CD4-positive, alpha-beta T cell (primary cell): ENCODE measurements at regions not wholly inside any gene's neighbourhood (a gene's known extent, or its start where the extent isn't known, plus 50 kb on each side); places are given as distances from the start of the nearest gene placed in this dataset.

ENCODE experiments used
- ATAC-seq: fragments of 200-7000 bp; cut with Tn5 transposase; one replicate; pipeline ENCODE4 v1.10.0; 2022; ENCODE audit warnings: mild to moderate bottlenecking; ENCODE audit not compliant: poor library complexity
- CTCF ChIA-PET: fragments of 350-600 bp; sonication (Branson Sonifier 250); formaldehyde crosslinking; loops from one replicate; lab custom pipeline; 2021; ENCODE audit warnings: antibody characterized with exemption, inconsistent platforms; lab: Charles Lee
- POLR2A ChIA-PET: fragments of 350-600 bp; sonication (Branson Sonifier 250); formaldehyde crosslinking; loops from one replicate; lab custom pipeline; 2021; ENCODE audit warnings: antibody characterized with exemption, inconsistent platforms; lab: Charles Lee
- DNase-seq, 14 experiments: peaks; one replicate each; pipeline ENCODE4 v3.0.0-alpha.2; 2013 to 2020; ENCODE audit warnings: mixed read lengths in 2 of 14
- H3K27ac ChIP-seq, 2 donors: one replicate each; pipeline versions ENCODE4 v1.5.1 to v1.7.0; 2013; ENCODE audit warnings: low read length in 2 of 2, low read depth in 1 of 2, mild to moderate bottlenecking in 1 of 2
- H3K27me3 ChIP-seq, 2 experiments: 1 replicate in 1 of 2; 2 replicates in 1 of 2; pipeline versions ENCODE4 v1.6.1 to v1.7.0; 2013; ENCODE audit warnings: low read length in 2 of 2, control low read depth in 1 of 2, mild to moderate bottlenecking in 1 of 2, moderate library complexity in 1 of 2; ENCODE audit not compliant: insufficient read depth in 2 of 2, control insufficient read depth in 1 of 2
- H3K36me3 ChIP-seq: one replicate; pipeline ENCODE4 v1.6.1; 2013; ENCODE audit warnings: low read length, control low read depth; ENCODE audit not compliant: insufficient read depth
- H3K4me1 ChIP-seq: one replicate; pipeline ENCODE4 v1.6.1; 2013; ENCODE audit warnings: low read length, control low read depth; ENCODE audit not compliant: insufficient read depth
- H3K4me3 ChIP-seq: one replicate; pipeline ENCODE4 v1.5.1; 2013; ENCODE audit warnings: mild to moderate bottlenecking, low read length, moderate library complexity
- H3K9me3 ChIP-seq, 2 experiments: 1 replicate in 1 of 2; 2 replicates in 1 of 2; pipeline versions ENCODE4 v1.6.1 to v1.7.0; 2013; ENCODE audit warnings: low read length in 2 of 2, mild to moderate bottlenecking in 2 of 2, control low read depth in 1 of 2, moderate library complexity in 1 of 2; ENCODE audit not compliant: control insufficient read depth in 1 of 2, insufficient read depth in 1 of 2
- H3K27ac Mint-ChIP-seq: one replicate; pipeline ENCODE4 v1.8.0; 2020; ENCODE audit warnings: mixed read lengths
- H3K27me3 Mint-ChIP-seq: one replicate; pipeline ENCODE4 v1.8.0; 2021; ENCODE audit warnings: mixed read lengths
- H3K36me3 Mint-ChIP-seq: one replicate; pipeline ENCODE4 v1.8.0; 2021; ENCODE audit warnings: low read depth, mixed read lengths
- H3K4me1 Mint-ChIP-seq: one replicate; pipeline ENCODE4 v1.8.0; 2021; ENCODE audit warnings: low read depth, mixed read lengths
- H3K4me3 Mint-ChIP-seq: one replicate; pipeline ENCODE4 v1.8.0; 2020; ENCODE audit warnings: mild to moderate bottlenecking, mixed read lengths
- H3K9me3 Mint-ChIP-seq: one replicate; pipeline ENCODE4 v1.8.0; 2020; ENCODE audit warnings: mixed read lengths
- intact Hi-C, 2 experiments: fragments of 100-400 bp; cut with DNase I in 1 of 2; cut with micrococcal nuclease in 1 of 2; formaldehyde crosslinking; loops; one replicate each; pipeline versions ENCODE4 v1.15.1 to v1.9.0; 2023 to 2025; cut with DNase I, micrococcal nuclease
- TF ChIP-seq, protein P1 (sequence below): fragments of 200-600 bp; IDR thresholded peaks from one replicate; pipeline ENCODE4 v1.8.0; 2022; ENCODE audit warnings: antibody characterized with exemption, mild to moderate bottlenecking

DNA sequence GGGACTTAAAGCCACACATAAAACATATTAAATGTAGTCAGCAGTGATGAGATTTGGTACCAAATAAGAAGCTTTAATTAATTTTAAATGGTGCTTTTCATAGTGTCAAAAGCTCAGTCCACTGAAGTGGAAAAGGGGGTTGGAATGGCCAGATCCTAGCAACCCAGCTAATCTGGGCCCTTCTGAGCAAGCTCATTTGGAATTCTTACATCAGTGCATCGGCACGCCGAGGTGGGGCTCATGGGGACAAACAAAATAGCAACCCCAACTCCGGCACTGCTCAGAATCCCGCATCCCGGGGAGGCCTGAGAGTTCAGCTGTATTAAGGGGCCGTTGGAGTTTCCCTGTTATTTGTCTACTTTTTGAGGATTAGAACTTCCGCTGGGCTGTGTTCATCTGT is 526.4 kb downstream of the SOX2 start:
- H3K9me3 Mint-ChIP-seq = no peaks in the 10 kb centered on the region
- ATAC-seq = no peak
- ChIA-PET CTCF (no interaction called here), POLR2A (no interaction called here)
- TF ChIP-seq, protein P1, sequence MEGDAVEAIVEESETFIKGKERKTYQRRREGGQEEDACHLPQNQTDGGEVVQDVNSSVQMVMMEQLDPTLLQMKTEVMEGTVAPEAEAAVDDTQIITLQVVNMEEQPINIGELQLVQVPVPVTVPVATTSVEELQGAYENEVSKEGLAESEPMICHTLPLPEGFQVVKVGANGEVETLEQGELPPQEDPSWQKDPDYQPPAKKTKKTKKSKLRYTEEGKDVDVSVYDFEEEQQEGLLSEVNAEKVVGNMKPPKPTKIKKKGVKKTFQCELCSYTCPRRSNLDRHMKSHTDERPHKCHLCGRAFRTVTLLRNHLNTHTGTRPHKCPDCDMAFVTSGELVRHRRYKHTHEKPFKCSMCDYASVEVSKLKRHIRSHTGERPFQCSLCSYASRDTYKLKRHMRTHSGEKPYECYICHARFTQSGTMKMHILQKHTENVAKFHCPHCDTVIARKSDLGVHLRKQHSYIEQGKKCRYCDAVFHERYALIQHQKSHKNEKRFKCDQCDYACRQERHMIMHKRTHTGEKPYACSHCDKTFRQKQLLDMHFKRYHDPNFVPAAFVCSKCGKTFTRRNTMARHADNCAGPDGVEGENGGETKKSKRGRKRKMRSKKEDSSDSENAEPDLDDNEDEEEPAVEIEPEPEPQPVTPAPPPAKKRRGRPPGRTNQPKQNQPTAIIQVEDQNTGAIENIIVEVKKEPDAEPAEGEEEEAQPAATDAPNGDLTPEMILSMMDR = no peak
- Histone ChIP-seq H3K9me3 (no peaks in the 10 kb centered on the region), H3K27ac (no peak overlapping the region), H3K36me3 (no peaks in the 10 kb centered on the region), H3K27me3 (no peaks in the 10 kb centered on the region), H3K4me1 (no peaks in the 10 kb centered on the region), H3K4me3 (no peak overlapping the region)
- no peak for DNase-seq
- no peaks in the 10 kb centered on the region for H3K27me3 Mint-ChIP-seq
- no peak overlapping the region for H3K27ac Mint-ChIP-seq
- intact Hi-C loops = no loop called here
- no peak overlapping the region for H3K4me3 Mint-ChIP-seq
- H3K36me3 Mint-ChIP-seq = no peaks in the 10 kb centered on the region
- no peaks in the 10 kb centered on the region for H3K4me1 Mint-ChIP-seq

DNA sequence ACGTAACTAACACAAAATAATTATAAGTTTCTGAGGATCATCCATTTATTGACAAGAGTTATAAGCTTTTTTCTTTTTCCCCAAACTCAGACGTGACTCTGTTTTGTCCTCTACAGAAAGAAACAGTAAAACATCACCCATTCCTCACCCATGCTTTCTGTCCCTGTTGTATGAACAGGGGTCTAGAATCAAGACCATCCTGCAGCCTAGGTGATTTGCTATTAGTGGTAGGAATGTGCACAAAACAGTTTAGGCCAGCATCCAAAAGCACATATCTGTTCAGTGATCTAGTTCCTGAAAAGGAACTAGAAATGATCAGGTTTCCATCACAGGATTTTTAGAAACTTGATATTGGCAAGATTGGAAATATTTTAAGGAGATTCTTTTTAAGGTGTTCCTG is 527.6 kb downstream of the SOX2 start:
- Mint-ChIP-seq H3K9me3 (no peaks in the 10 kb centered on the region), H3K4me1 (no peaks in the 10 kb centered on the region), H3K36me3 (no peaks in the 10 kb centered on the region), H3K27ac (no peak overlapping the region), H3K27me3 (no peaks in the 10 kb centered on the region), H3K4me3 (no peak overlapping the region)
- Histone ChIP-seq H3K36me3 (no peaks in the 10 kb centered on the region), H3K4me1 (no peaks in the 10 kb centered on the region), H3K4me3 (no peak overlapping the region), H3K27ac (no peak overlapping the region), H3K27me3 (no peaks in the 10 kb centered on the region), H3K9me3 (no peaks in the 10 kb centered on the region)
- intact Hi-C loops = no loop called here
- no peak for DNase-seq
- TF ChIP-seq, protein P1 = no peak
- ChIA-PET POLR2A (no interaction called here), CTCF (no interaction called here)
- ATAC-seq = no peak

DNA sequence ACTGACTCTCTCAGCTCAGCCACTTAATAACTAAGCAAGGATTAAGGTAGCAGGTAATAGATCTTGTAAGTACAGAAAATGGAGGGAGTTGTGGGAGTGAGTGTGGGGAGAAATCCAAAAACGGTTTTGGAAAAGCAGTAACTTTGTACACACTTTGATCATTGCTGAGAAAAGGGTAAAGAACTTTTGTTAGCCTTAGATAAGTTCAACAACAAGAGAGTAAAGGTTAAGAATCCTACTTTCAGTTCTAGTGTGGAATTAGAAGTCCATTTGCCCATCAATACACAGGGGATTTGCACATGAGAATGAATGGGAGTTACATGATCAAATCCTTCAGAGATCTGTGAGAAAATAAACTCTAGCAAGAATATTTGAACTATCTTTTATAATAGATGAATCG is 528.7 kb downstream of the SOX2 start:
- Histone ChIP-seq H3K27ac (no peak overlapping the region), H3K4me3 (no peak overlapping the region), H3K4me1 (no peaks in the 10 kb centered on the region), H3K36me3 (no peaks in the 10 kb centered on the region), H3K9me3 (no peaks in the 10 kb centered on the region), H3K27me3 (no peaks in the 10 kb centered on the region)
- Mint-ChIP-seq H3K4me3 (no peak overlapping the region), H3K4me1 (no peaks in the 10 kb centered on the region), H3K27ac (no peak overlapping the region), H3K9me3 (no peaks in the 10 kb centered on the region), H3K36me3 (no peaks in the 10 kb centered on the region), H3K27me3 (no peaks in the 10 kb centered on the region)
- intact Hi-C loops = no loop called here
- ChIA-PET CTCF (no interaction called here), POLR2A (no interaction called here)
- TF ChIP-seq, protein P1 = no peak
- DNase-seq (no peak), ATAC-seq (no peak)
